GM12891 (cell line): ENCODE measurements at regions not wholly inside any gene's neighbourhood (a gene's known extent, or its start where the extent isn't known, plus 50 kb on each side); places are given as distances from the start of the nearest gene placed in this dataset.

Experiments used
- SPI1 ChIP-seq: IDR thresholded peaks from 2 replicates; pipeline ENCODE4 v1.6.1; 2011; ENCODE audit warnings: low read depth, low read length, control low read depth
- TAF1 ChIP-seq: IDR thresholded peaks from 2 replicates; pipeline ENCODE4 v1.6.1; 2011; ENCODE audit warnings: low read depth, low read length, control low read depth

DNA sequence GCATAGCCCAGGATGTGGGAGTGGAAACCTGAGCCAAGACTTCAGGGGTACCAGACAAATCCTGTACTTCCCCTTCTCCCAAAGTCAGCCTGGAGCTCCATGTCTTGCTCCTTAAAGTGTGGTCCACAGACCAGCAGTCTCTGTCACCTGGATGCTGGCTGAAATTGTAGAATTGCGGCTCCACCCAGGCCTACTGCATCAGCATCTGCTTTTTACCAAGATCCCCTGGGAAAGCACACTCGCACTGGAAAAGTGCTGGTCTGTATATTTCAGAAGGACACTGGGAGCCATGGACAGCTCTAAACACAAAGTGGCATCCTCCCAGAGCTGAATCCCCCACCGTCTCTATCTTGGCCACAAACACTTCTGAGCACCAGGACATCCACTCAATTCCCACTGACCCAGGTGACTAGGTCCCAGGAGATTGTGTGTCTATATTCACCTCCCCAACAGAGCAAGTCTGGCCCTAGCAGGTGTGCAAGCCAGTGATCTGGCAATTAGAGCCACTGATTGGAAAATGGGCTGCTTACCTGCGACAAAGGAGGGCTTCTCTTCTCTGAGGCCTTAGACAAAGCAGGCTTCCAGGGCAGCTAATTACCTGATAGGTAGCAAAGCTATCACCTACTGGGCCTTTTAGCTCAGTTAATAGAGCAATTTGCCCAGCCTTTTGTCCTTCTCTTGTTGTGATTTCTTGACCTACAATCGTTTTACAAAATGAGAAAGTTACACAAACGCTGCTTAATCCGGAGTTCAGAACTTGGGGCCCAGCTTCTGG is 443.3 kb downstream of the MN1 start:
- no peak for TF ChIP-seq SPI1
- no peak for TF ChIP-seq TAF1
